Liver (tissue), 8 donors: ENCODE measurements at regions not wholly inside any gene's neighbourhood (a gene's known extent, or its start where the extent isn't known, plus 50 kb on each side); places are given as distances from the start of the nearest gene placed in this dataset.

Experiments used
- DNase-seq: peaks from one replicate; pipeline ENCODE4 v3.0.0-alpha.2; 2017; ENCODE audit warnings: low spot score
- H3K27ac ChIP-seq, 2 donors: one replicate each; pipeline ENCODE4 v1.7.0; 2013; ENCODE audit warnings: inconsistent platforms in 2 of 2, low read length in 2 of 2, control low read depth in 1 of 2, low read depth in 1 of 2, mild to moderate bottlenecking in 1 of 2
- H3K27me3 ChIP-seq, 4 donors: one replicate each; pipeline versions ENCODE4 v1.6.1 to v1.7.0; 2013; ENCODE audit warnings: low read length in 3 of 4, inconsistent platforms in 1 of 4, mild to moderate bottlenecking in 1 of 4, moderate library complexity in 1 of 4; ENCODE audit not compliant: control insufficient read depth in 4 of 4, insufficient read depth in 4 of 4
- H3K36me3 ChIP-seq, 4 donors: one replicate each; pipeline versions ENCODE4 v1.6.1 to v1.7.0; 2013; ENCODE audit warnings: low read length in 3 of 4, mild to moderate bottlenecking in 3 of 4, low read depth in 1 of 4, moderate library complexity in 1 of 4; ENCODE audit not compliant: control insufficient read depth in 4 of 4, insufficient read depth in 3 of 4
- H3K4me1 ChIP-seq, 4 donors: one replicate each; pipeline versions ENCODE4 v1.6.1 to v1.7.0; 2013; ENCODE audit warnings: low read length in 3 of 4, mild to moderate bottlenecking in 3 of 4, moderate library complexity in 1 of 4; ENCODE audit not compliant: control insufficient read depth in 4 of 4, insufficient read depth in 4 of 4
- H3K4me3 ChIP-seq, 3 donors: one replicate each; pipeline versions ENCODE4 v1.6.1 to v1.7.0; 2013; ENCODE audit warnings: low read length in 3 of 3, control low read depth in 1 of 3, low read depth in 1 of 3, mild to moderate bottlenecking in 1 of 3
- H3K9ac ChIP-seq, 2 donors: one replicate each; pipeline ENCODE4 v1.7.0; 2013; ENCODE audit warnings: low read length in 2 of 2, mild to moderate bottlenecking in 2 of 2, moderate library complexity in 2 of 2, control low read depth in 1 of 2, low read depth in 1 of 2
- H3K9me3 ChIP-seq, 4 donors: one replicate each; pipeline versions ENCODE4 v1.6.1 to v1.7.0; 2013; ENCODE audit warnings: low read length in 3 of 4; ENCODE audit not compliant: control insufficient read depth in 4 of 4
- EGR1 ChIP-seq, 2 donors: IDR thresholded peaks; 2 replicates each; pipeline ENCODE4 v1.6.1; 2016 to 2018; ENCODE audit warnings: antibody characterized with exemption in 2 of 2, low read depth in 2 of 2
- FOXA1 ChIP-seq: IDR thresholded peaks from 2 replicates; pipeline ENCODE4 v1.6.1; 2016; ENCODE audit warnings: antibody characterized with exemption
- FOXA2 ChIP-seq: IDR thresholded peaks from 2 replicates; pipeline ENCODE4 v1.6.1; 2016; ENCODE audit warnings: antibody characterized with exemption
- GABPA ChIP-seq, 2 donors: IDR thresholded peaks in 1 of 2; conservative IDR thresholded peaks in 1 of 2; 2 replicates each; pipeline ENCODE4 v1.6.1; 2016; ENCODE audit warnings: antibody characterized with exemption in 2 of 2, mild to moderate bottlenecking in 1 of 2, moderate library complexity in 1 of 2
- HNF4A ChIP-seq, 2 donors: conservative IDR thresholded peaks; 2 replicates each; pipeline ENCODE4 v1.6.1; 2016; ENCODE audit warnings: antibody characterized with exemption in 2 of 2, mild to moderate bottlenecking in 2 of 2
- HNF4G ChIP-seq: IDR thresholded peaks from 2 replicates; pipeline ENCODE4 v1.6.1; 2016; ENCODE audit warnings: antibody characterized with exemption
- NR2F2 ChIP-seq: IDR thresholded peaks from 2 replicates; pipeline ENCODE4 v1.6.1; 2016; ENCODE audit warnings: antibody characterized with exemption
- RAD21 ChIP-seq, 2 donors: IDR thresholded peaks; 2 replicates each; pipeline ENCODE4 v1.6.1; 2016; ENCODE audit warnings: antibody characterized with exemption in 2 of 2, mild to moderate bottlenecking in 2 of 2
- RXRA ChIP-seq, 2 donors: IDR thresholded peaks; 2 replicates each; pipeline ENCODE4 v1.6.1; 2017 to 2018; ENCODE audit warnings: antibody characterized with exemption in 2 of 2, mild to moderate bottlenecking in 1 of 2
- SP1 ChIP-seq: IDR thresholded peaks from 2 replicates; pipeline ENCODE4 v1.6.1; 2018; ENCODE audit warnings: antibody characterized with exemption, mild to moderate bottlenecking
- TAF1 ChIP-seq: conservative IDR thresholded peaks from 2 replicates; pipeline ENCODE4 v1.6.1; 2016; ENCODE audit warnings: antibody characterized with exemption, mild to moderate bottlenecking
- YY1 ChIP-seq: IDR thresholded peaks from 2 replicates; pipeline ENCODE4 v1.6.1; 2016; ENCODE audit warnings: antibody characterized with exemption, mild to moderate bottlenecking
- WGBS: extraction: QIAGEN DNeasy Blood & Tissue Kit; methylation state at CpG from one replicate; pipeline ENCODE4 v1.1.7; 2013; 5-methylcytosine and 5-hydroxymethylcytosine counted together
- TF ChIP-seq, protein P1 (sequence below): fragments of 150-350 bp; IDR thresholded peaks from 2 replicates; pipeline ENCODE4 v1.5.1; 2017; ENCODE audit warnings: improper control_type of control experiment, low read depth, low read length; ENCODE audit not compliant: missing input control
- TF ChIP-seq, protein P2 (sequence below): IDR thresholded peaks from 2 replicates; pipeline ENCODE4 v1.6.1; 2016; ENCODE audit warnings: antibody characterized with exemption
- TF ChIP-seq, protein P3 (sequence below): IDR thresholded peaks from 2 replicates; pipeline ENCODE4 v1.6.1; 2016; ENCODE audit warnings: antibody characterized with exemption
- TF ChIP-seq, protein P4 (sequence below): IDR thresholded peaks from 2 replicates; pipeline ENCODE4 v1.6.1; 2016; ENCODE audit warnings: antibody characterized with exemption, mild to moderate bottlenecking
- TF ChIP-seq, protein P5 (sequence below): IDR thresholded peaks from 2 replicates; pipeline ENCODE4 v1.6.1; 2016; ENCODE audit warnings: antibody characterized with exemption
- donor health status: healthy.
- donor health status: healthy.
- donor health status: healthy.
- donor health status: healthy.
- donor health status: healthy.

DNA sequence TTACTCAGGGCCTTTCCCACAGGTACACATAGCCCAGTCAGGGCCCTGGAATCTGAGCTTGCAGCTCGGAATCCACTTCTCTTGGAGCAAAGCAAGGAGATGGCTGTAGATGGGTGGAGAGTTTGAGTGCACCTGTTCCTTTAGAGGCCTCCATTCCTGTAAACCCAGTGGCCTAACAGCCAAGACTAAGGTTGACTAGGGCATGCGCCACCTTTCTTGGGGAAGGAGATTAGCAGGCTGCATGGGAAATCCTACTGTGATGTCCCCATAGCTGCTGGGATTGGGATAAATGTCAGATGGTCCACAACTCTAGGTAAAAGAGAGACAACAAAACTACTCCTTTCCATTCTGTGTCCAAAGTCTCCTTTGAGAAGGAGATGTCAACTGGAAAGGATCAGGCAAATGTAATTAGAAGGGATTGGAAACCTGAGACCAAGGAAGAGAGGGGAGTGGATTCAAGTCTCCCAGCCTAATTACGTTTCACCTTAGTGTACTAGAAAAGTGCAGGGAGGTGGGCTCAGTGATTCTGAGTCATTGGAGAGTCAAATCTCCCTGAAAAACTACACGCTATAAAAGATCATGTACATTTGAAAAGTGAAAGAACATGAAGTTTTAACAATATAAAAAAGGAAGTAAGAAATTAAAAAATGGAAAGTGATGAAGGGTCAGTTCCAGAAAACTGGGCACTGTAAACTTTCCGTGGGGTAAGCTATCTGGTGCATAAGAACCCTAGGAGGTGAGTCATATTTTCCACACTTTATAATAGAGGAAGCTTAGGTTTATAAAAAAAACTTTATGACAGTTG, 104.2 kb downstream of the SEC61B start:
- WGBS = 82% methylated on average over 5 of the region's 5 CpGs
- no peaks in the 10 kb centered on the region for H3K9me3 ChIP-seq
- no peak for DNase-seq
- no peak overlapping the region for H3K27ac ChIP-seq
- H3K4me1 ChIP-seq = no peaks in the 10 kb centered on the region
- no peak overlapping the region for H3K9ac ChIP-seq
- H3K27me3 ChIP-seq = no peaks in the 10 kb centered on the region
- H3K4me3 ChIP-seq = no peak overlapping the region
- TF ChIP-seq, protein P1, sequence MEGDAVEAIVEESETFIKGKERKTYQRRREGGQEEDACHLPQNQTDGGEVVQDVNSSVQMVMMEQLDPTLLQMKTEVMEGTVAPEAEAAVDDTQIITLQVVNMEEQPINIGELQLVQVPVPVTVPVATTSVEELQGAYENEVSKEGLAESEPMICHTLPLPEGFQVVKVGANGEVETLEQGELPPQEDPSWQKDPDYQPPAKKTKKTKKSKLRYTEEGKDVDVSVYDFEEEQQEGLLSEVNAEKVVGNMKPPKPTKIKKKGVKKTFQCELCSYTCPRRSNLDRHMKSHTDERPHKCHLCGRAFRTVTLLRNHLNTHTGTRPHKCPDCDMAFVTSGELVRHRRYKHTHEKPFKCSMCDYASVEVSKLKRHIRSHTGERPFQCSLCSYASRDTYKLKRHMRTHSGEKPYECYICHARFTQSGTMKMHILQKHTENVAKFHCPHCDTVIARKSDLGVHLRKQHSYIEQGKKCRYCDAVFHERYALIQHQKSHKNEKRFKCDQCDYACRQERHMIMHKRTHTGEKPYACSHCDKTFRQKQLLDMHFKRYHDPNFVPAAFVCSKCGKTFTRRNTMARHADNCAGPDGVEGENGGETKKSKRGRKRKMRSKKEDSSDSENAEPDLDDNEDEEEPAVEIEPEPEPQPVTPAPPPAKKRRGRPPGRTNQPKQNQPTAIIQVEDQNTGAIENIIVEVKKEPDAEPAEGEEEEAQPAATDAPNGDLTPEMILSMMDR = no peak
- TF ChIP-seq RAD21 (IDR thresholded peaks at IDR 0.05) (no peak), HNF4G (no peak), HNF4A (conservative IDR thresholded peaks at IDR 0.05) (no peak), FOXA2 (no peak), NR2F2 (no peak), FOXA1 (no peak), GABPA (IDR thresholded peaks at IDR 0.05 in 1 of 2, conservative IDR thresholded peaks at IDR 0.05 in 1 of 2) (no peak), RXRA (IDR thresholded peaks at IDR 0.05) (no peak), SP1 (no peak), EGR1 (IDR thresholded peaks at IDR 0.05; ENCODE audit: low read depth in 2 of 2) (no peak), TAF1 (no peak), YY1 (no peak)
- TF ChIP-seq, protein P2, sequence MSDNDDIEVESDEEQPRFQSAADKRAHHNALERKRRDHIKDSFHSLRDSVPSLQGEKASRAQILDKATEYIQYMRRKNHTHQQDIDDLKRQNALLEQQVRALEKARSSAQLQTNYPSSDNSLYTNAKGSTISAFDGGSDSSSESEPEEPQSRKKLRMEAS = no peak
- TF ChIP-seq, protein P3, sequence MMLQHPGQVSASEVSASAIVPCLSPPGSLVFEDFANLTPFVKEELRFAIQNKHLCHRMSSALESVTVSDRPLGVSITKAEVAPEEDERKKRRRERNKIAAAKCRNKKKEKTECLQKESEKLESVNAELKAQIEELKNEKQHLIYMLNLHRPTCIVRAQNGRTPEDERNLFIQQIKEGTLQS = no peak
- TF ChIP-seq, protein P4, sequence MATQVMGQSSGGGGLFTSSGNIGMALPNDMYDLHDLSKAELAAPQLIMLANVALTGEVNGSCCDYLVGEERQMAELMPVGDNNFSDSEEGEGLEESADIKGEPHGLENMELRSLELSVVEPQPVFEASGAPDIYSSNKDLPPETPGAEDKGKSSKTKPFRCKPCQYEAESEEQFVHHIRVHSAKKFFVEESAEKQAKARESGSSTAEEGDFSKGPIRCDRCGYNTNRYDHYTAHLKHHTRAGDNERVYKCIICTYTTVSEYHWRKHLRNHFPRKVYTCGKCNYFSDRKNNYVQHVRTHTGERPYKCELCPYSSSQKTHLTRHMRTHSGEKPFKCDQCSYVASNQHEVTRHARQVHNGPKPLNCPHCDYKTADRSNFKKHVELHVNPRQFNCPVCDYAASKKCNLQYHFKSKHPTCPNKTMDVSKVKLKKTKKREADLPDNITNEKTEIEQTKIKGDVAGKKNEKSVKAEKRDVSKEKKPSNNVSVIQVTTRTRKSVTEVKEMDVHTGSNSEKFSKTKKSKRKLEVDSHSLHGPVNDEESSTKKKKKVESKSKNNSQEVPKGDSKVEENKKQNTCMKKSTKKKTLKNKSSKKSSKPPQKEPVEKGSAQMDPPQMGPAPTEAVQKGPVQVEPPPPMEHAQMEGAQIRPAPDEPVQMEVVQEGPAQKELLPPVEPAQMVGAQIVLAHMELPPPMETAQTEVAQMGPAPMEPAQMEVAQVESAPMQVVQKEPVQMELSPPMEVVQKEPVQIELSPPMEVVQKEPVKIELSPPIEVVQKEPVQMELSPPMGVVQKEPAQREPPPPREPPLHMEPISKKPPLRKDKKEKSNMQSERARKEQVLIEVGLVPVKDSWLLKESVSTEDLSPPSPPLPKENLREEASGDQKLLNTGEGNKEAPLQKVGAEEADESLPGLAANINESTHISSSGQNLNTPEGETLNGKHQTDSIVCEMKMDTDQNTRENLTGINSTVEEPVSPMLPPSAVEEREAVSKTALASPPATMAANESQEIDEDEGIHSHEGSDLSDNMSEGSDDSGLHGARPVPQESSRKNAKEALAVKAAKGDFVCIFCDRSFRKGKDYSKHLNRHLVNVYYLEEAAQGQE = no peak
- TF ChIP-seq, protein P5, sequence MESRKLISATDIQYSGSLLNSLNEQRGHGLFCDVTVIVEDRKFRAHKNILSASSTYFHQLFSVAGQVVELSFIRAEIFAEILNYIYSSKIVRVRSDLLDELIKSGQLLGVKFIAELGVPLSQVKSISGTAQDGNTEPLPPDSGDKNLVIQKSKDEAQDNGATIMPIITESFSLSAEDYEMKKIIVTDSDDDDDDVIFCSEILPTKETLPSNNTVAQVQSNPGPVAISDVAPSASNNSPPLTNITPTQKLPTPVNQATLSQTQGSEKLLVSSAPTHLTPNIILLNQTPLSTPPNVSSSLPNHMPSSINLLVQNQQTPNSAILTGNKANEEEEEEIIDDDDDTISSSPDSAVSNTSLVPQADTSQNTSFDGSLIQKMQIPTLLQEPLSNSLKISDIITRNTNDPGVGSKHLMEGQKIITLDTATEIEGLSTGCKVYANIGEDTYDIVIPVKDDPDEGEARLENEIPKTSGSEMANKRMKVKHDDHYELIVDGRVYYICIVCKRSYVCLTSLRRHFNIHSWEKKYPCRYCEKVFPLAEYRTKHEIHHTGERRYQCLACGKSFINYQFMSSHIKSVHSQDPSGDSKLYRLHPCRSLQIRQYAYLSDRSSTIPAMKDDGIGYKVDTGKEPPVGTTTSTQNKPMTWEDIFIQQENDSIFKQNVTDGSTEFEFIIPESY = no peak
- no peaks in the 10 kb centered on the region for H3K36me3 ChIP-seq
